ENCODE measurements at regions not wholly inside any gene's neighbourhood (a gene's known extent, or its start where the extent isn't known, plus 50 kb on each side); places are given as distances from the start of the nearest gene placed in this dataset.
A peak's percentile ranks its signal among the peaks of the same experiment; 100 is the strongest.

DNA sequence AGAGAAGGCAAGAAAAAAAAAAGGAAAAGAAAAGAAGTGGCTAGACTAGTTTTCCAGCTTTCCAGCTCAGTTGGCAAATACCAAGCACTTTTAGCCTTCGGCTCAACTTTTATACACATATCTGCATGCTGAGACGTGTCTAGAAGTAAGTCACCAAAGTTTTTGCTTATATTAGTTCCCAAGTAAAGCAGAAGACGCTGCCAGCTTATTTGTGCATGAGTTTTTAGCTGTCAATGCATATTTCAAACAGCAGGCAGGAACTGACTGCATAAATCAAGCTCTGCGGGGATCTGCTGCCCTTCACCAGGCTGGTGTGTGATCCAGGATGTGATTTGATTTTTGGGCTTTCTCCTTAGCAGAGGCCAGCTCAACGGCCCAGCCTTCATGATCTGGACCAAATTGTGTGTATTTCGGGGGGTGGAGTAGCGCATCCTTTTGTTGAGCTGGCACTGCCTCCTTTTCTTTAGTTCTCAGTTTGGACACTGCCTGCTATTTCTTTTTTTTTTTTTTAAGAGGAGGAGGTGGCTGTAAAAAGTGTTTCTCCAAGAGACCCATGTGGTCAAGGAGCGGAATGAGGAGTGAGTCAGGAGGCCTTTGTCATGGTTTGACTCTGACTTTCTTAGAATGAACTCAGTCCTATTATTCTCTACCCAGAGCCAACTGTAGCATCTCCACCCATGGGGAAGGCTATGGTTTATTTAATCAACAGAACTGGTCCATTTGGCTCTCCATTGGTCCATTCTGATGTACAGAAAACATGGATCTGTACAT is 162.6 kb upstream of the XYLT1 start:
- DNase-seq = no peak

- DNase-seq = no peak
These were observed 161.9 kb upstream of the XYLT1 start for GRCh38 chr16:17632667-17633066.

- no peak for DNase-seq
These were observed 159.2 kb upstream of the XYLT1 start for GRCh38 chr16:17629936-17630335.

GRCh38 chr16:17628983-17629382 is 158.2 kb upstream of the XYLT1 start:
- no peak for DNase-seq

DNA sequence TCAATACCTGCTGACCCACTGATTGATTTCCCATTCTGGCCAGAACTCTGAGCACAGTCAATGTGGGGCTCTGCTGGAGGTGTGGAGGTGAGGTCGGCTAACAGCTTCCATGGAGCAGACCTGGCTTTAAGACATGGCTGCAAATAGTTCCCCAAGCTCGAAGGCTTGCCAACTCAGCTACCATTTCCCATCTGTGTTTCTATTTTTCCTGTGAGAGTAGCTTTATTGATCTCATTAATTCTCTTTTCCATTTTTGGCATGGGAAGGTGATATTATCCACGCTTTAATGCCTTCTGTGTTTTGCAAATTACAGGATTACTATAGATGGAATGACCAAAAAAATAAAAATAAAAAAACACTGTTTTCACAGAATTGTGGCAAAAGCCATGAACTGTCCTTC is 151.6 kb upstream of the XYLT1 start:
- no peak for DNase-seq

DNA sequence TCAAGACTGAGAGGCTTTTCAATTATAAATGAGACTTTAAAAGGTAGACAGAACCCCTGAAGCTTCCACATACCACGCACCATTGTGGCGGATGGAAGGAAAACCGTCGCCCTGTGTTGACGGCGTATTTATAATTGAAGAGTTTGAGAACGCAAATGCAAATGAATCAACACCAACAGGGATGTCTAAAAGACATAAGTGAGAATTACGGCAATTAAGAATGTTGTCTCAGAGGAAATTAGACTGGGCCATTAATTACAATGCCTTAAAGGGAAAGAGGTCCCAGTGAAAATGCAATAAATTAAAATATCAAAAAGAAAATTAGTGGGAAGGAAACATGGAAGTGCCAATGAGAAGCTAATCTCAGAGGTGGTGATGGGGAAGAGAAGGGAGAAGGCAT is 148.5 kb upstream of the XYLT1 start:
- DNase-seq = no peak

DNA sequence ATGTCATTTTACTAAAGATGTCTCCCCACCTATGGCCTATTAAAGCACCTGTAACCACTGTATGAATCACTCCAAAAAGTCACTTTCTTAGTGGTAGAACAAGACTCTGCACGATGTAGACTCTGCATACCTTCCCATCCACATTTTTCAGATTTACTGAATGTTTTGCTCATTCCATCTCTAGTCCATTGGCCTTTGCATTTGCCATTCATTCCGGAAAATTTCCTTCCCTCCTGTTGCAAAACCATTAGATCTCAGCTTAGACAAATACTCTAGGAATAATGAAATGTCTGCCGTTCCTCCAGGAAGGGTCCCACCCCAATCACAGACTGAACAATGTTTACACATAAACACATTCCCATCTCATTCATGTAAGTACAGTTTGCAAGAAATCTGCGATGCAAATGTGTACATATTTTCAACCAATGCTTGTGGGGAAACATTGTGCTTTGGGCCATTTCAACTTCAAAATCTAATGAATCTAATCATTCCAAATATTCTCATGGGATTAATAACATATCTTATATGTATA is 146.3 kb upstream of the XYLT1 start:
- no peak for DNase-seq

DNA sequence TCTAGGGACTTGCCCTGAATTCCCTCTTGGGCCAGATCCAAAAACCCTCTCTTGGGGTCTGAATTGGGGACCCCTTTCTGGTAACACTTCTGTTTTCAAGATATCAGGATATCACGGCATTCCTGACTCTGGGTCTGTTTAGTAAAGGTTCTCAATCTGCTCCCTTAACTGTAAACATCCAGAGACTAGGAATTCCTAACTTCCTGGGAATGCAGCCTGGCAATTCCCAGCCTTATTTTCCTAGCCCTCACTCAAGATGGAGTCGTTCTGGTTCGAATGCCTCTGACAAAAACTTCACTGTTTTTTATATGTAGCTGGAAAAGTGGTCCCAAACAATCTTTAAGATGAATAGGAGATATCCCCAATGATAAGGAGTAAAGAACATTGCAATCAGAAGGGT is 141.6 kb upstream of the XYLT1 start:
- DNase-seq = no peak

DNA sequence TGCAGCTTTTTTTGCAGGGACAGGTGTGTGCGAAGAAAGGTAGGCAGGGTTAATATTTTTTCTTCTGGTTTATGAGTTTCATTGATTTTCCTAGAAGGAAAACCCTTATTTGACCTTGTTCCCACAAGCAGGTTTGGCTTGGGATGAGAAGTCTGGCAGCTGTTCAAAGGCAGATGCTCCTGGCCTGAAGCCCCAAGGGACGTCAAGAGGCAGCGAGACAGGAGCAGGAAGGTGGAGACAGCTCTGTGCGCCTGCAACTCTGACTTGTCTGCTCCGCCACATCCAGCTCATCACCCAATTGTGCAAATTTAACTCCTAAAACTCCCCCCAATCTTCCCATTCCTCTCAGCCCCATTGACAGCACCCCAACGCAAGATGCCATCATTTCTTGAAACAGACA is 136.8 kb upstream of the XYLT1 start:
- DNase-seq = no peak

GRCh38 chr16:17607075-17607509 is 136.3 kb upstream of the XYLT1 start:
- DNase-seq = no peak

- no peak for DNase-seq
These were observed 135.7 kb upstream of the XYLT1 start for GRCh38 chr16:17606460-17606859.

DNA sequence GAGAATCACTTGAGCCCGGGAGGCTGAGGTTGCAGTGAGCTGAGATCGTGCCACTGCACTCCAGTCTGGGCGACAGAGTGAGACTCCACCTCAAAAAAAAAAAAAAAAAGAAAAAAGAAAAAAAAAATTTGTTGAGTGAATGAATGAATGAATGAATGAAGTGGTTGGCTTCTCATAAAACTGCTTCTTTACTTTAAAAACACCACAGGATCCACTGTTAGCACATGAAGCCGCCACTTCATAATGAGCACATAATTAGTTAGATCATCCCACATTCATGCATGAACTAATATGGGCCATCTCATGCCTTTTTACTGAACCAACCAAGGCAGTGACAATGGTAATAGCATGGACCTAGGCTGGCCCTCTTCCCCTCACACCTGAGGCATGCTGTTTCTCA is 135.0 kb upstream of the XYLT1 start:
- no peak for DNase-seq

DNA sequence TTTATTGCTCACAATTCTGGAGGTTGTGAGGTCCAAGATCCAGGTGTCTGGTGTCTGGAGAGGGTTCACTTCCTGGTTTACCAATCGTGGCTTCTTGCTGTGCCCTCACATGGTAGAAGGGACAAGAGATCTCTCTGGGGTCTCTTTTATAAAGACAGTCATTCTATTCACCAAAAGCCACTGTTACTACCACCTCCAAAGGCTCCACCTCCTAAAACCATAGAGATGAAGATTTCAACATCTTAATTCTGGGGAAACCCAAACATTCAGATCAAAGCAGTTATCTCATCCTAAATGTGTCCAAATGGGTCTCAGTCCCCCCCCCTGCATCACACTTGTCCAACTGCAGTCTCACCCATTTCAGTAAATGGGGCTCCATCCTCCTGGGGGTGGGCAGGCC is 132.9 kb upstream of the XYLT1 start:
- no peak for DNase-seq

DNA sequence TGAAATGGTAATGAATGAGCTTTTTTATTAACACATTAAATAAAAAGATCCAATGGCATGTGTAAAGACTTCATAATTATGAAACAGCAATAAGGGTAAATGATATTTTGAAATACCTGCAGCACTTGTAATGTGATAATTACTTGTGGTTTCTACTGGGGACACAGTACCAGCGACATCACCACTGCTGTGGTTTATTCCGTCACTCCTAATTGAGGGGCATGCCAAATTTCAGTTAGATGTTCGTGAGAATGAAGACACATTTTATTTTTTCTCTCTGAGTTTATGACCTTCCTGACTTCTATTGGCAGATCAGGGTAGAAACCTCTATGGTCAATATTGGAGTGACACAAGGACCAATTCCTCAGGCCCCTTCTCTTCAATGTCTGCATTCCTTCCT is 131.9 kb upstream of the XYLT1 start:
- DNase-seq = no peak

DNA sequence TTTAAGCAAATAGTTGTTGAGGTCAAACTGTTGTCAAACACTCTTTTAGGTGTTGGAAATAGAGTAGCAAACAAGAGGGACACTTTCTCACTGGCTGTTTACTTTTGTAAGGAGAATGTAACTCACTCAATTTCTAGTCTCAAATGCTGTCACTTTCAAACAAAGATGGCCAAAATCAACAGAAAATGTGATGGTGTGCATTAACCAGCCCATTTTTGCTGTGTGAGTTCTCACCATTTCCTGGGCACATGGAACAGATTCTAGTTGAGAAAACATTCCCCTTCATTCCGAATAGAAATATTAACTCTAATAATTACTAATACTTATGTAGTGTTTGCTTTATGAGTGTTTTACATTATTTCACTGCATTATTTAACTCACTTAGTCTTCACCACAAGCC is 128.2 kb upstream of the XYLT1 start:
- no peak for DNase-seq

DNA sequence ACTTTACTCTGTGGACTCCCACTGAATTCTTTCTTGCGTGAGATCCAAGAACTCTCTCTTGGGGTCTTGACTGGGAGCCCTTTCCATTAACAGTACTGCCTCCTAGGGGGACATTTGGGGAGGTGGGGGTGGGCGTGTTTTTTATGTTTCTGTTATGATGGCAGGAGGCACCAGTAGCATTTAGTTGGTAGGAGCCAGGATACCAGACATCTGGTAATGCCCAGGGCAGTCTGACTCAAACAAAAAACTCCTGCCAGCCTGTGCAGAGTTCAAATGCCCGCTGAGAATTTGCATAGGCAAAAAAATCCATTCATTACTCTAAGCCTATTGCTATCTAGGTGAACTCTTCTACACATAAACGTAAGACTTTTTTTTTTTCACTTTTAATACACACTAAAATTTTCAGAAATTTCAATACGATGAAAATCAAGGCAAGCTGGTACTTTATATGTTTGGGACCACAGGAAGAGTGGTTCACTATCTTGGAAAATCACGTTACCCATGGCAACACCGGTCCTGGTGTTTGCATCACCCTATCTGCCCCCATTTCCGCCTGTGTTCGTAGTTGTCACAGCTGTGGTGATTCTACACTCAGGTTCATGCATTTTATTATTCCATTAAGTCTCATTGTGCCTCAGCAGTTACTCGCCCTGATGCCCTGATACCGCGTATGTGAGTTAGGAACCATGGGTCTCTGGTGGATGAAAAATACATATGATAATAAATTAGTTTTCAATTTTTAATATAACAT is 121.1 kb upstream of the XYLT1 start:
- no peak for DNase-seq

DNA sequence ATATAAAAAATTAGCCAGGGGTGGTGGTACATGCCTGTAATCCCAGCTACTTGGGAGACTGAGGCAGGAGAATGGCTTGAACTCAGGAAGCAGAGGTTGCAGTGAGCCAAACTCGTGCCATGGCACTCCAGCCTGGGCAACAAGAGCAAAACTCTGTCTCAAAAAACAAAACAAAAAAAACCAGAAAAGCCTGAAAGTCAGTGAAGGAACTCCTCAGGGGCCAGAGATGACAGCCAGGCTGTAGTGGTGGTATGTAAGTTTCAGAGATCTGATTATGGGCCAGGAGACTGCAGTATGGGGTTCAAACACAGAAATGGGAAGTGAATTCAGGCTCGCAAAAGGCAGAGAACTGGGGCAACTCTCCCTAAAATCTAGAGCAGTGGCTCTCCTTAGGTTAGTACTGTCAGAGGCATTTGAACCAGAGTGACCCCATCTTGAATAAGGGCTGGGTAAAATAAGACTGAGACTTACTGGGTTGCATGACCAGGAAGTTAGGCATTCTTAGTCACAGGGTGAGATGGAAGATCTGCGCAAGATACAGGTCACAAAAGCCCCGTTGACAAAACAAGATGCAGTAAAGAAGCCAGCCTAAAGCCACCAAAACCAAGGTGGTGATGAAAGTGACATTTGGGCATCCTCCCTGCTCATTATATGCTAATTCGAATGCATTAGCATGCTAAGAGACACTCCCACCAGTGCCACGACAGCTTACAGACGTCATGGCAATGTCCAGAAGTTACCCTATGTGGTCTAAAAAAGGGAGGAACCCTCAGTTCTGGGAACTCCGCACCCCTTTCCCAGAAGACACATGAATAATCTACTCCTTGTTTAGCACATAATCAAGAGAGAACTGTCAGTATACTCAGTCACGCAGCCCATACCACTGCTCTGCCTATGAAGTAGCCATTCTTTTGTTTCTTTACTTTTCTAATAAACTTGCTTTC is 120.2 kb upstream of the XYLT1 start:
- no peak for DNase-seq

- DNase-seq = no peak
These were observed 119.1 kb upstream of the XYLT1 start for GRCh38 chr16:17589898-17590297.

- no peak for DNase-seq
These were observed 114.8 kb upstream of the XYLT1 start for GRCh38 chr16:17585449-17586074.

DNA sequence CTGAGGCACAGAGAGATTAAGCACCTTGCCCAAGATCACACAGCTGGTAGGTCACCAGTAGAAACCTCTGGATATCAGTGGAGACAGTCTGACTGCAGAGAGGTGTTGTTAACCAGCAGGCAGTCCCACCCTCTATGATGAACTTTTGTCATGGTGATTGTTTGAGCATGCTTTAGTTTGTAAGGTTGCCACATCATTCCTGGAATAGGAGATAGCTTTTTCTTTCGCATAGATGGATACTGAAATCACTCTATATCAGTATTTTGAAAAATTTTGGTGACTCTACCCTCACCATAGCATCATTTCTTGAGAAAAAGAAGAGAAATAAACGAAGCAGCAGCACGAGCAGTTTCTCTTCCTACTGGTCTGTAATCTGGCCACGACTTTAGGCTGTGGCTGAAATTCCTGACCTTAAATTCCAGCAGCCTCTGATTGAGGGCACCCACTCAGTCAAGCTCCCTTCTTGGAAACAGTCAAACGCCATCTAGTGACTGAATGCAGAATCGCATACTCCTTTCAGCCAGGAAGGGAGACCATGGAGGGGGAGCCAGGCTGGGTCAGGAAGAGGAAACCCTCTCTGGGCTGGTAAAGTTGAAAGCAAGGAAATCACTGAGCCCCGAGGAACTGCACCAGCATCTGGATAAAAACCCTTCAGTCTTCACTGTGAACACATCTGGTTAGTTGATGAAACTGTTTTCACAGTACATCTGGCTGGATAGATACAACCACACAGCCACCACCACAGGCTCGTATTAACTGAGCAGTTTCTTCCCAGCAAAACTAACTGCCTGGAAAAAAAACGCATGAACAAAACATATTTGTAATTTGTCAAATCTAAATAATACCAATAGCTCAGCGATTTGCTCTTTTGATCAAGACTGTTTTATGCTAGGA is 108.5 kb upstream of the XYLT1 start:
- DNase-seq = peak; percentile 60

- no peak for DNase-seq
These were observed 103.5 kb upstream of the XYLT1 start for GRCh38 chr16:17574256-17574655.
